ENCODE measurements at regions not wholly inside any gene's neighbourhood (a gene's known extent, or its start where the extent isn't known, plus 50 kb on each side); places are given as distances from the start of the nearest gene placed in this dataset.

- Histone ChIP-seq H3K9me3 (ENCODE audit: control insufficient read depth, insufficient read depth, low read depth, low read length) (no peaks in the 10 kb centered on the region), H3K4me3 (ENCODE audit: low read depth in 2 of 2, low read length in 2 of 2) (no peak overlapping the region), H3K4me1 (ENCODE audit: control insufficient read depth, insufficient read depth, low read length) (no peaks in the 10 kb centered on the region), H3K27ac (ENCODE audit: low read length) (no peak overlapping the region), H3K27me3 (ENCODE audit: control insufficient read depth, insufficient read depth, low read length) (no peaks in the 10 kb centered on the region), H3K36me3 (ENCODE audit: control insufficient read depth, insufficient read depth, low read length) (no peaks in the 10 kb centered on the region)
- ATAC-seq (no peak), DNase-seq (ENCODE audit: low read depth, low spot score) (no peak)
- in situ Hi-C loops (cut with HindIII; ENCODE audit: low pct_unique_long_range_greater_than_20kb, low sequenced_read_pairs) = no loop called here
- ChIA-PET CTCF (no interaction called here), POLR2A (no interaction called here)
- no TSS peak for BruUV-seq (replicated peaks)
- TF ChIP-seq, protein P1, sequence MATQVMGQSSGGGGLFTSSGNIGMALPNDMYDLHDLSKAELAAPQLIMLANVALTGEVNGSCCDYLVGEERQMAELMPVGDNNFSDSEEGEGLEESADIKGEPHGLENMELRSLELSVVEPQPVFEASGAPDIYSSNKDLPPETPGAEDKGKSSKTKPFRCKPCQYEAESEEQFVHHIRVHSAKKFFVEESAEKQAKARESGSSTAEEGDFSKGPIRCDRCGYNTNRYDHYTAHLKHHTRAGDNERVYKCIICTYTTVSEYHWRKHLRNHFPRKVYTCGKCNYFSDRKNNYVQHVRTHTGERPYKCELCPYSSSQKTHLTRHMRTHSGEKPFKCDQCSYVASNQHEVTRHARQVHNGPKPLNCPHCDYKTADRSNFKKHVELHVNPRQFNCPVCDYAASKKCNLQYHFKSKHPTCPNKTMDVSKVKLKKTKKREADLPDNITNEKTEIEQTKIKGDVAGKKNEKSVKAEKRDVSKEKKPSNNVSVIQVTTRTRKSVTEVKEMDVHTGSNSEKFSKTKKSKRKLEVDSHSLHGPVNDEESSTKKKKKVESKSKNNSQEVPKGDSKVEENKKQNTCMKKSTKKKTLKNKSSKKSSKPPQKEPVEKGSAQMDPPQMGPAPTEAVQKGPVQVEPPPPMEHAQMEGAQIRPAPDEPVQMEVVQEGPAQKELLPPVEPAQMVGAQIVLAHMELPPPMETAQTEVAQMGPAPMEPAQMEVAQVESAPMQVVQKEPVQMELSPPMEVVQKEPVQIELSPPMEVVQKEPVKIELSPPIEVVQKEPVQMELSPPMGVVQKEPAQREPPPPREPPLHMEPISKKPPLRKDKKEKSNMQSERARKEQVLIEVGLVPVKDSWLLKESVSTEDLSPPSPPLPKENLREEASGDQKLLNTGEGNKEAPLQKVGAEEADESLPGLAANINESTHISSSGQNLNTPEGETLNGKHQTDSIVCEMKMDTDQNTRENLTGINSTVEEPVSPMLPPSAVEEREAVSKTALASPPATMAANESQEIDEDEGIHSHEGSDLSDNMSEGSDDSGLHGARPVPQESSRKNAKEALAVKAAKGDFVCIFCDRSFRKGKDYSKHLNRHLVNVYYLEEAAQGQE (IDR thresholded peaks at IDR 0.05; ENCODE audit: insufficient read depth in 1 of 2, low read depth in 2 of 2, low read length in 1 of 2) = no peak
- TF ChIP-seq, protein P2, sequence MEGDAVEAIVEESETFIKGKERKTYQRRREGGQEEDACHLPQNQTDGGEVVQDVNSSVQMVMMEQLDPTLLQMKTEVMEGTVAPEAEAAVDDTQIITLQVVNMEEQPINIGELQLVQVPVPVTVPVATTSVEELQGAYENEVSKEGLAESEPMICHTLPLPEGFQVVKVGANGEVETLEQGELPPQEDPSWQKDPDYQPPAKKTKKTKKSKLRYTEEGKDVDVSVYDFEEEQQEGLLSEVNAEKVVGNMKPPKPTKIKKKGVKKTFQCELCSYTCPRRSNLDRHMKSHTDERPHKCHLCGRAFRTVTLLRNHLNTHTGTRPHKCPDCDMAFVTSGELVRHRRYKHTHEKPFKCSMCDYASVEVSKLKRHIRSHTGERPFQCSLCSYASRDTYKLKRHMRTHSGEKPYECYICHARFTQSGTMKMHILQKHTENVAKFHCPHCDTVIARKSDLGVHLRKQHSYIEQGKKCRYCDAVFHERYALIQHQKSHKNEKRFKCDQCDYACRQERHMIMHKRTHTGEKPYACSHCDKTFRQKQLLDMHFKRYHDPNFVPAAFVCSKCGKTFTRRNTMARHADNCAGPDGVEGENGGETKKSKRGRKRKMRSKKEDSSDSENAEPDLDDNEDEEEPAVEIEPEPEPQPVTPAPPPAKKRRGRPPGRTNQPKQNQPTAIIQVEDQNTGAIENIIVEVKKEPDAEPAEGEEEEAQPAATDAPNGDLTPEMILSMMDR (IDR thresholded peaks at IDR 0.05) = no peak
- TF ChIP-seq POLR2AphosphoS5 (IDR thresholded peaks at IDR 0.05; ENCODE audit: low read depth, low read length) (no peak), SIN3A (IDR thresholded peaks at IDR 0.05; ENCODE audit: borderline replicate concordance, insufficient read depth, low read depth, low read length) (no peak), TCF7L2 (IDR thresholded peaks at IDR 0.05; ENCODE audit: low read depth, low read length) (no peak)
- intact Hi-C loops (cut with micrococcal nuclease; ENCODE audit: unreplicated experiment) = no loop called here
Observed at GRCh38 chr16:76756951-76757350, 434.0 kb upstream of the MON1B start.

- CTCF ChIA-PET = no interaction called here
- Histone ChIP-seq H3K9me3 (ENCODE audit: control insufficient read depth, insufficient read depth, low read depth, low read length) (no peaks in the 10 kb centered on the region), H3K27me3 (ENCODE audit: control insufficient read depth, insufficient read depth, low read length) (no peaks in the 10 kb centered on the region), H3K36me3 (ENCODE audit: control insufficient read depth, insufficient read depth, low read length) (no peaks in the 10 kb centered on the region), H3K4me3 (ENCODE audit: low read depth in 2 of 2, low read length in 2 of 2) (no peak overlapping the region), H3K4me1 (ENCODE audit: control insufficient read depth, insufficient read depth, low read length) (no peaks in the 10 kb centered on the region), H3K27ac (ENCODE audit: low read length) (no peak overlapping the region)
- in situ Hi-C loops (cut with HindIII; ENCODE audit: low pct_unique_long_range_greater_than_20kb, low sequenced_read_pairs) (no loop called here), intact Hi-C loops (cut with micrococcal nuclease; ENCODE audit: unreplicated experiment) (no loop called here)
- DNase-seq (ENCODE audit: low read depth, low spot score) = no peak
- POLR2A ChIA-PET = no interaction called here
- no peak for ATAC-seq
- no TSS peak for BruUV-seq (replicated peaks)
- TF ChIP-seq, protein P1 (IDR thresholded peaks at IDR 0.05; ENCODE audit: insufficient read depth in 1 of 2, low read depth in 2 of 2, low read length in 1 of 2) = no peak
- TF ChIP-seq POLR2AphosphoS5 (IDR thresholded peaks at IDR 0.05; ENCODE audit: low read depth, low read length) = no peak
- no peak for TF ChIP-seq SIN3A (IDR thresholded peaks at IDR 0.05; ENCODE audit: borderline replicate concordance, insufficient read depth, low read depth, low read length)
- TF ChIP-seq TCF7L2 (IDR thresholded peaks at IDR 0.05; ENCODE audit: low read depth, low read length) = no peak
- TF ChIP-seq, protein P2 (IDR thresholded peaks at IDR 0.05) = no peak
Observed at GRCh38 chr16:76766538-76766937, 424.5 kb upstream of the MON1B start.
